PC-3 (cell line): ENCODE measurements at regions not wholly inside any gene's neighbourhood (a gene's known extent, or its start where the extent isn't known, plus 50 kb on each side); places are given as distances from the start of the nearest gene placed in this dataset.

Experiments
- ATAC-seq: fragments of 200-7000 bp; cut with Tn5 transposase; 2 replicates; pipeline ENCODE4 v1.9.1; 2020; ENCODE audit warnings: mild to moderate bottlenecking, moderate library complexity
- BruUV-seq: library from RNA; stranded (reverse); fragments of 400-500 nt; replicated peaks from 2 replicates; lab custom pipeline; 2021; lab: Mats Ljungman, UMichigan
- CTCF ChIA-PET: fragments of 300-600 bp; sonication (Branson Sonifier 250); formaldehyde crosslinking; loops from one replicate; lab custom pipeline; 2022; ENCODE audit warnings: antibody characterized with exemption; lab: Charles Lee
- POLR2A ChIA-PET: fragments of 300-600 bp; sonication (Branson Sonifier 250); formaldehyde crosslinking; loops from one replicate; lab custom pipeline; 2022; ENCODE audit warnings: antibody characterized with exemption; ENCODE audit not compliant: unreplicated experiment; lab: Charles Lee
- DNase-seq: peaks from one replicate; pipeline ENCODE4 v3.0.0-alpha.2; 2015
- H2AFZ ChIP-seq: fragments of 300-600 bp; sonication (generic); 2 replicates; pipeline ENCODE4 v1.6.0; 2016; ENCODE audit warnings: antibody characterized with exemption, low read length
- H3F3A ChIP-seq: fragments of 300-600 bp; sonication (generic); one replicate; pipeline ENCODE4 v1.6.0; 2017; ENCODE audit warnings: antibody characterized with exemption, low read length, control low read depth, mild to moderate bottlenecking; ENCODE audit not compliant: unreplicated experiment
- H3K27ac ChIP-seq: fragments of 300-600 bp; sonication (generic); 2 replicates; pipeline ENCODE4 v1.5.1; 2016; ENCODE audit warnings: mild to moderate bottlenecking, low read length
- H3K27me3 ChIP-seq: fragments of 300-600 bp; sonication (generic); 2 replicates; pipeline ENCODE4 v1.6.1; 2016; ENCODE audit warnings: low read length, mixed read lengths
- H3K36me3 ChIP-seq: fragments of 300-600 bp; sonication (generic); 2 replicates; pipeline ENCODE4 v1.6.1; 2016; ENCODE audit warnings: low read depth, mixed run types, low read length, mixed read lengths
- H3K4me1 ChIP-seq: fragments of 300-600 bp; sonication (generic); 2 replicates; pipeline ENCODE4 v1.5.1; 2016; ENCODE audit warnings: low read length; ENCODE audit not compliant: insufficient read depth
- H3K4me2 ChIP-seq: fragments of 300-600 bp; sonication (generic); 2 replicates; pipeline ENCODE4 v1.6.0; 2016; ENCODE audit warnings: low read length
- H3K4me3 ChIP-seq: fragments of 300-600 bp; sonication (generic); 2 replicates; pipeline ENCODE4 v1.5.1; 2016; ENCODE audit warnings: mild to moderate bottlenecking, low read length, mixed read lengths
- H3K79me2 ChIP-seq: fragments of 300-600 bp; sonication (generic); 2 replicates; pipeline ENCODE4 v1.6.1; 2017; ENCODE audit warnings: low read length, mixed read lengths
- H3K9ac ChIP-seq: fragments of 300-600 bp; sonication (generic); 2 replicates; pipeline ENCODE4 v1.6.0; 2016; ENCODE audit warnings: mild to moderate bottlenecking, low read length
- H3K9me2 ChIP-seq: fragments of 300-600 bp; sonication (generic); replicated peaks from 2 replicates; pipeline ENCODE4 v1.6.1; 2016; ENCODE audit warnings: mixed run types, low read length, mixed read lengths
- H3K9me3 ChIP-seq: fragments of 300-600 bp; sonication (generic); 2 replicates; pipeline ENCODE4 v1.6.1; 2016; ENCODE audit warnings: low read length, mixed read lengths
- H4K20me1 ChIP-seq: fragments of 300-600 bp; sonication (generic); 2 replicates; pipeline ENCODE4 v1.6.1; 2016; ENCODE audit warnings: low read length, mixed read lengths
- EZH2 ChIP-seq: fragments of 300-600 bp; sonication (generic); IDR thresholded peaks from one replicate; pipeline ENCODE4 v1.6.1; 2017; ENCODE audit warnings: antibody characterized with exemption, mild to moderate bottlenecking, low read length; ENCODE audit not compliant: unreplicated experiment
- EZH2phosphoT487 ChIP-seq: fragments of 300-600 bp; sonication (generic); IDR thresholded peaks from 2 replicates; pipeline ENCODE4 v1.6.1; 2018; ENCODE audit warnings: mild to moderate bottlenecking, antibody characterized with exemption, low read length, borderline replicate concordance
- intact Hi-C: fragments of 100-400 bp; cut with micrococcal nuclease; formaldehyde crosslinking; loops from 2 replicates; pipeline ENCODE4 v1.9.0; 2023
- TF ChIP-seq, protein P1 (sequence below): fragments of 300-600 bp; sonication (generic); conservative IDR thresholded peaks from 2 replicates; pipeline ENCODE4 v1.5.1; 2017; ENCODE audit warnings: antibody characterized with exemption, low read depth, mild to moderate bottlenecking, low read length

DNA sequence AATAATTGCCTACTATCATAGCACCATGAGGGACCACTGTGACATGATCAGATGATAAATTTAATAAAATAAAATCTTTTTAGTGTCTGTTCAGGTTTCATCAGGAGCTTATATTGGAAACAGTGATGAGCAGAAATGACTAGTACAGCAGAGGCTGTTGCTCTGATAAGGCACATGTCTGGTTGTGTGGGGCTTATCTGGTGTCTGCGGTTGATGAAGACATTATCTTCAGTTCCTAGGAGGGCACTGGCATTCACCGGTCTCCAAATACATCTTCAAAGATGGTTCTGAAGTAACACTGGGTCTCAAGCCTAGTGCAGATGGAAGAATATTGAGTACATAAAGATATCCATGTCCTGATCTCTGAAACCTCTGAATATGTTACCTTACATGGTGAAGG, 125.3 kb downstream of the SUCNR1 start:
- Histone ChIP-seq H3F3A (no peaks in the 10 kb centered on the region), H3K4me3 (no peak overlapping the region), H3K9me2 (no peaks in the 10 kb centered on the region), H3K27me3 (no peaks in the 10 kb centered on the region), H3K4me1 (no peaks in the 10 kb centered on the region), H3K36me3 (no peaks in the 10 kb centered on the region), H3K9ac (no peak overlapping the region), H2AFZ (no peak overlapping the region), H3K9me3 (no peaks in the 10 kb centered on the region), H3K79me2 (no peaks in the 10 kb centered on the region), H4K20me1 (no peaks in the 10 kb centered on the region), H3K4me2 (no peak overlapping the region), H3K27ac (no peak overlapping the region)
- TF ChIP-seq EZH2 (no peak), EZH2phosphoT487 (no peak)
- TF ChIP-seq, protein P1, sequence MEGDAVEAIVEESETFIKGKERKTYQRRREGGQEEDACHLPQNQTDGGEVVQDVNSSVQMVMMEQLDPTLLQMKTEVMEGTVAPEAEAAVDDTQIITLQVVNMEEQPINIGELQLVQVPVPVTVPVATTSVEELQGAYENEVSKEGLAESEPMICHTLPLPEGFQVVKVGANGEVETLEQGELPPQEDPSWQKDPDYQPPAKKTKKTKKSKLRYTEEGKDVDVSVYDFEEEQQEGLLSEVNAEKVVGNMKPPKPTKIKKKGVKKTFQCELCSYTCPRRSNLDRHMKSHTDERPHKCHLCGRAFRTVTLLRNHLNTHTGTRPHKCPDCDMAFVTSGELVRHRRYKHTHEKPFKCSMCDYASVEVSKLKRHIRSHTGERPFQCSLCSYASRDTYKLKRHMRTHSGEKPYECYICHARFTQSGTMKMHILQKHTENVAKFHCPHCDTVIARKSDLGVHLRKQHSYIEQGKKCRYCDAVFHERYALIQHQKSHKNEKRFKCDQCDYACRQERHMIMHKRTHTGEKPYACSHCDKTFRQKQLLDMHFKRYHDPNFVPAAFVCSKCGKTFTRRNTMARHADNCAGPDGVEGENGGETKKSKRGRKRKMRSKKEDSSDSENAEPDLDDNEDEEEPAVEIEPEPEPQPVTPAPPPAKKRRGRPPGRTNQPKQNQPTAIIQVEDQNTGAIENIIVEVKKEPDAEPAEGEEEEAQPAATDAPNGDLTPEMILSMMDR, result no peak
- no peak for DNase-seq
- intact Hi-C loops, result no loop called here
- ChIA-PET POLR2A (no interaction called here), CTCF (no interaction called here)
- no TSS peak for BruUV-seq
- no peak for ATAC-seq

DNA sequence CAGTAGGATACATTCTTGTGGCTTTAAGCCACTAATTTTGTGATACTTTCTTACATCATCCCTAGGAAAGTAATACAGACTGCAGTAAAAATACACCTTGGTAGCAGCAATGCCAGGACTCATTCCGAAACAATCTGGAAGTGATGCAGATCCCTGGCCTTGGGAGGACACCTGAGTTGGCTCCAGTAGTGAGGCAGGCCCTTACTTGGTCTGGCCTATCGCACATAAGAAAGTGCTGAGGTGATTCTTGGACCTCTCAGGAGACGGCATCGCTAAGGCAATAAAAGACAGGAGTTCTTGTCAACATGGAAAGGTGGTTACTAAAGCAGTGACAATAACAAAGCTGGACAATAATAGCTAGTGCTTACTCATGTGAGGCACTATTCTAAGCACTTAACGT, 126.5 kb downstream of the SUCNR1 start:
- Histone ChIP-seq H3K27me3 (no peaks in the 10 kb centered on the region), H3K9ac (no peak overlapping the region), H3K79me2 (no peaks in the 10 kb centered on the region), H3K27ac (no peak overlapping the region), H3K36me3 (no peaks in the 10 kb centered on the region), H4K20me1 (no peaks in the 10 kb centered on the region), H2AFZ (no peak overlapping the region), H3K4me3 (no peak overlapping the region), H3K9me3 (no peaks in the 10 kb centered on the region), H3F3A (no peaks in the 10 kb centered on the region), H3K4me1 (no peaks in the 10 kb centered on the region), H3K9me2 (no peaks in the 10 kb centered on the region), H3K4me2 (no peak overlapping the region)
- BruUV-seq, result no TSS peak
- no peak for ATAC-seq
- ChIA-PET CTCF (no interaction called here), POLR2A (no interaction called here)
- TF ChIP-seq EZH2, result no peak
- TF ChIP-seq EZH2phosphoT487, result no peak
- TF ChIP-seq, protein P1, result no peak
- intact Hi-C loops, result no loop called here
- DNase-seq, result no peak

- no peaks in the 10 kb centered on the region for H4K20me1 ChIP-seq
- no peak overlapping the region for H3K27ac ChIP-seq
- no peaks in the 10 kb centered on the region for H3K27me3 ChIP-seq
- H3K4me3 ChIP-seq, result no peak overlapping the region
- H3K9me2 ChIP-seq, result no peaks in the 10 kb centered on the region
- H3K36me3 ChIP-seq, result no peaks in the 10 kb centered on the region
- no TSS peak for BruUV-seq
- no peaks in the 10 kb centered on the region for H3K79me2 ChIP-seq
- DNase-seq (no peak), ATAC-seq (no peak)
- ChIA-PET POLR2A (no interaction called here), CTCF (no interaction called here)
- no peaks in the 10 kb centered on the region for H3K9me3 ChIP-seq
- no peaks in the 10 kb centered on the region for H3F3A ChIP-seq
- no peak overlapping the region for H3K4me2 ChIP-seq
- no peak overlapping the region for H2AFZ ChIP-seq
- TF ChIP-seq EZH2phosphoT487 (no peak), EZH2 (no peak)
- TF ChIP-seq, protein P1, result no peak
- H3K4me1 ChIP-seq, result no peaks in the 10 kb centered on the region
- no peak overlapping the region for H3K9ac ChIP-seq
- intact Hi-C loops, result no loop called here
Measured at GRCh38 chr3:152011812-152012735, 138.6 kb downstream of the SUCNR1 start.
